DOHH2 (cell line): ENCODE measurements at regions not wholly inside any gene's neighbourhood (a gene's known extent, or its start where the extent isn't known, plus 50 kb on each side); places are given as distances from the start of the nearest gene placed in this dataset.

Source experiments
- CTCF ChIP-seq: fragments of 200-600 bp; sonication (generic); IDR thresholded peaks from one replicate; pipeline ENCODE4 v1.5.1; 2014; ENCODE audit warnings: antibody characterized with exemption, mild to moderate bottlenecking, low read depth, low read length; ENCODE audit not compliant: poor library complexity, severe bottlenecking
- EZH2phosphoT487 ChIP-seq: fragments of 200-600 bp; sonication (generic); IDR thresholded peaks from 2 replicates; pipeline ENCODE4 v1.6.1; 2017; ENCODE audit warnings: borderline replicate concordance, mild to moderate bottlenecking, antibody characterized with exemption, low read length, moderate library complexity, mixed read lengths

- TF ChIP-seq CTCF (no peak), EZH2phosphoT487 (no peak)
Measured at GRCh38 chr5:74422030-74422429, 218.5 kb downstream of the ENC1 start.
